H1 (cell line): ENCODE measurements at regions not wholly inside any gene's neighbourhood (a gene's known extent, or its start where the extent isn't known, plus 50 kb on each side); places are given as distances from the start of the nearest gene placed in this dataset.

Source experiments
- CTCF ChIA-PET: fragments of 300-600 bp; sonication (Branson Sonifier 250); formaldehyde crosslinking; loops from one replicate; lab custom pipeline; 2021; ENCODE audit not compliant: partially characterized antibody; lab: Charles Lee
- POLR2A ChIA-PET: fragments of 300-600 bp; sonication (Branson Sonifier 250); formaldehyde crosslinking; loops from one replicate; lab custom pipeline; 2021; ENCODE audit warnings: inconsistent platforms; ENCODE audit not compliant: partially characterized antibody; lab: Charles Lee
- DNase-seq, 2 experiments: peaks; one replicate each; pipeline versions ENCODE4 v3.0.0 to v3.0.0-alpha.2; 2010 to 2022; ENCODE audit warnings: low spot score in 2 of 2, low read depth in 1 of 2, mixed read lengths in 1 of 2
- FAIRE-seq: peaks from 2 replicates; lab custom pipeline; 2011; peaks lifted over from hg19 to GRCh38; lab: Jason Lieb, UNC
- H2AFZ ChIP-seq: 2 replicates; pipeline ENCODE4 v1.8.1; 2012; ENCODE audit warnings: low read length, inconsistent platforms
- H2AK5ac ChIP-seq: 2 replicates; pipeline ENCODE4 v1.6.1; 2013; ENCODE audit warnings: low read depth, low read length
- H2BK120ac ChIP-seq: replicated peaks from 2 replicates; pipeline ENCODE3; 2013; ENCODE audit warnings: low read depth, low read length, inconsistent platforms
- H2BK12ac ChIP-seq: 2 replicates; pipeline ENCODE4 v1.6.1; 2013; ENCODE audit warnings: low read depth, low read length
- H2BK15ac ChIP-seq: 2 replicates; pipeline ENCODE4 v1.6.1; 2013; ENCODE audit warnings: low read length
- H2BK20ac ChIP-seq: 2 replicates; pipeline ENCODE4 v1.6.1; 2013; ENCODE audit warnings: low read length
- H2BK5ac ChIP-seq: 2 replicates; pipeline ENCODE4 v1.6.1; 2013; ENCODE audit warnings: low read depth, low read length
- H3K14ac ChIP-seq: 2 replicates; pipeline ENCODE4 v1.6.1; 2013; ENCODE audit warnings: inconsistent platforms; ENCODE audit not compliant: insufficient read length
- H3K18ac ChIP-seq: 2 replicates; pipeline ENCODE4 v1.6.1; 2013; ENCODE audit warnings: low read length; ENCODE audit errors: extremely low read depth
- H3K23ac ChIP-seq: 2 replicates; pipeline ENCODE4 v1.6.1; 2013; ENCODE audit warnings: inconsistent platforms; ENCODE audit not compliant: insufficient read length
- H3K23me2 ChIP-seq: 2 replicates; pipeline ENCODE4 v1.6.1; 2013; ENCODE audit warnings: low read depth, low read length
- H3K27ac ChIP-seq: 2 replicates; pipeline ENCODE4 v1.6.1; 2011; ENCODE audit warnings: low read depth, low read length, inconsistent platforms
- H3K27me3 ChIP-seq, 4 experiments: replicated peaks in 1 of 4; 1 replicate in 1 of 4; 2 replicates in 3 of 4; pipeline versions ENCODE4 v1.6.1 to v1.8.1; 2011 to 2013; ENCODE audit warnings: low read length in 3 of 4, mild to moderate bottlenecking in 3 of 4, inconsistent platforms in 2 of 4, mixed read lengths in 2 of 4, moderate library complexity in 1 of 4; ENCODE audit not compliant: control insufficient read depth in 3 of 4, insufficient read depth in 3 of 4; ENCODE audit errors: extremely low read depth in 1 of 4
- H3K36me3 ChIP-seq, 4 experiments: 2 replicates each; pipeline versions ENCODE4 v1.6.1 to v1.8.1; 2011 to 2013; ENCODE audit warnings: mild to moderate bottlenecking in 4 of 4, low read length in 3 of 4, moderate library complexity in 2 of 4, control low read depth in 1 of 4, inconsistent platforms in 1 of 4; ENCODE audit not compliant: insufficient read depth in 4 of 4, control insufficient read depth in 2 of 4
- H3K4ac ChIP-seq: replicated peaks from 2 replicates; pipeline ENCODE3; 2013; ENCODE audit warnings: low read length, low read depth, mixed read lengths, inconsistent platforms; ENCODE audit not compliant: insufficient read length
- H3K4me1 ChIP-seq, 4 experiments: replicated peaks in 1 of 4; 1 replicate in 1 of 4; 2 replicates in 3 of 4; pipeline versions ENCODE4 v1.6.1 to v1.8.1; 2011 to 2013; ENCODE audit warnings: low read length in 3 of 4, inconsistent platforms in 2 of 4, mixed read lengths in 1 of 4; ENCODE audit not compliant: insufficient read depth in 4 of 4, control insufficient read depth in 3 of 4
- H3K4me2 ChIP-seq, 2 experiments: 2 replicates each; pipeline versions ENCODE4 v1.6.1 to v1.8.1; 2011 to 2013; ENCODE audit warnings: low read depth in 2 of 2, low read length in 2 of 2, control low read depth in 1 of 2, inconsistent platforms in 1 of 2, mild to moderate bottlenecking in 1 of 2; ENCODE audit not compliant: insufficient read depth in 1 of 2
- H3K4me3 ChIP-seq, 4 experiments: fragments of 200-600, 300-600 bp in 1 of 4; sonication (generic), shearing (Covaris generic), sonication (Bioruptor Twin) in 1 of 4; 2 replicates each; pipeline versions ENCODE4 v1.5.1 to v1.8.1; 2011 to 2016; ENCODE audit warnings: low read length in 4 of 4, low read depth in 3 of 4, control low read depth in 2 of 4, inconsistent platforms in 2 of 4, mild to moderate bottlenecking in 2 of 4, mixed read lengths in 1 of 4, moderate library complexity in 1 of 4; ENCODE audit not compliant: insufficient read depth in 2 of 4; ENCODE audit errors: extremely low read depth in 1 of 4
- H3K56ac ChIP-seq: replicated peaks from 2 replicates; pipeline ENCODE3; 2013; ENCODE audit warnings: low read depth, mild to moderate bottlenecking, mixed read lengths, low read length, inconsistent platforms; ENCODE audit not compliant: insufficient read length
- H3K79me1 ChIP-seq: 2 replicates; pipeline ENCODE4 v1.6.1; 2013; ENCODE audit warnings: low read depth, low read length, control low read depth
- H3K79me2 ChIP-seq, 2 experiments: 2 replicates each; pipeline versions ENCODE4 v1.6.1 to v1.8.1; 2012 to 2013; ENCODE audit warnings: low read length in 2 of 2, mild to moderate bottlenecking in 2 of 2, inconsistent platforms in 1 of 2; ENCODE audit not compliant: insufficient read depth in 2 of 2, control insufficient read depth in 1 of 2
- H3K9ac ChIP-seq, 4 experiments: replicated peaks in 1 of 4; 1 replicate in 1 of 4; 2 replicates in 3 of 4; pipeline versions ENCODE4 v1.6.1 to v1.8.1; 2011 to 2013; ENCODE audit warnings: low read depth in 3 of 4, low read length in 3 of 4, control low read depth in 2 of 4, mild to moderate bottlenecking in 2 of 4, moderate library complexity in 2 of 4, inconsistent platforms in 1 of 4; ENCODE audit errors: extremely low read depth in 1 of 4
- H3K9me3 ChIP-seq, 2 experiments: 2 replicates each; pipeline versions ENCODE4 v1.6.1 to v1.8.1; 2012 to 2013; ENCODE audit warnings: mild to moderate bottlenecking in 2 of 2, moderate library complexity in 2 of 2, control low read depth in 1 of 2, inconsistent platforms in 1 of 2, low read depth in 1 of 2, low read length in 1 of 2, mixed read lengths in 1 of 2; ENCODE audit not compliant: insufficient read depth in 2 of 2
- H4K20me1 ChIP-seq, 2 experiments: replicated peaks in 1 of 2; 2 replicates each; pipeline versions ENCODE3 to v1.8.1; 2011 to 2013; ENCODE audit warnings: inconsistent platforms in 2 of 2, low read length in 2 of 2, mild to moderate bottlenecking in 1 of 2; ENCODE audit not compliant: insufficient read depth in 2 of 2, control insufficient read depth in 1 of 2
- H4K5ac ChIP-seq: 2 replicates; pipeline ENCODE4 v1.6.1; 2013; ENCODE audit warnings: low read length, low read depth, mixed read lengths, inconsistent platforms; ENCODE audit not compliant: insufficient read length
- H4K8ac ChIP-seq: 2 replicates; pipeline ENCODE4 v1.8.0; 2013; ENCODE audit warnings: mild to moderate bottlenecking, moderate library complexity, low read length, inconsistent platforms; ENCODE audit not compliant: insufficient read depth; ENCODE audit errors: extremely low read depth
- H4K91ac ChIP-seq: replicated peaks from 2 replicates; pipeline ENCODE3; 2013; ENCODE audit warnings: low read length, mixed read lengths, inconsistent platforms; ENCODE audit not compliant: insufficient read length
- GABPA ChIP-seq: IDR thresholded peaks from 2 replicates; pipeline ENCODE4 v1.6.1; 2011; ENCODE audit warnings: mild to moderate bottlenecking, low read length, moderate library complexity, borderline replicate concordance; ENCODE audit not compliant: insufficient read depth
- KDM4A ChIP-seq: IDR thresholded peaks from one replicate; pipeline ENCODE4 v1.7.1; 2012; ENCODE audit warnings: low read depth, mild to moderate bottlenecking, moderate library complexity, low read length, inconsistent platforms; ENCODE audit not compliant: severe bottlenecking
- KDM5A ChIP-seq: fragments of 200-600 bp; IDR thresholded peaks from 2 replicates; pipeline ENCODE4 v1.7.1; 2012; ENCODE audit warnings: mild to moderate bottlenecking, low read length, inconsistent platforms, mixed read lengths
- PHF8 ChIP-seq: fragments of 200-600 bp; sonication (generic); conservative IDR thresholded peaks from 2 replicates; pipeline ENCODE4 v1.7.1; 2012; ENCODE audit warnings: low read depth, mild to moderate bottlenecking, inconsistent platforms, low read length, moderate library complexity
- POLR2AphosphoS5 ChIP-seq: IDR thresholded peaks from 2 replicates; pipeline ENCODE4 v1.6.1; 2011; ENCODE audit warnings: low read depth, low read length
- RAD21 ChIP-seq, 2 experiments: IDR thresholded peaks in 1 of 2; conservative IDR thresholded peaks in 1 of 2; 2 replicates each; pipeline ENCODE4 v1.6.1; 2011; ENCODE audit warnings: low read depth in 2 of 2, low read length in 2 of 2, improper control_type of control experiment in 1 of 2, inconsistent platforms in 1 of 2, mild to moderate bottlenecking in 1 of 2, moderate library complexity in 1 of 2
- RXRA ChIP-seq: IDR thresholded peaks from 2 replicates; pipeline ENCODE4 v1.6.1; 2011; ENCODE audit warnings: low read depth, mild to moderate bottlenecking, low read length, moderate library complexity; ENCODE audit not compliant: insufficient read depth
- SIN3A ChIP-seq, 2 experiments: IDR thresholded peaks in 1 of 2; conservative IDR thresholded peaks in 1 of 2; 2 replicates each; pipeline ENCODE4 v1.6.1; 2011 to 2012; ENCODE audit warnings: low read length in 2 of 2, improper control_type of control experiment in 1 of 2, low read depth in 1 of 2, mild to moderate bottlenecking in 1 of 2
- SP2 ChIP-seq: IDR thresholded peaks from 2 replicates; pipeline ENCODE4 v1.6.1; 2012; ENCODE audit warnings: mild to moderate bottlenecking, low read length, inconsistent platforms
- TAF7 ChIP-seq: optimal IDR thresholded peaks from 2 replicates; pipeline ENCODE3; 2011; ENCODE audit warnings: low read depth, mild to moderate bottlenecking, inconsistent platforms, low read length, moderate library complexity, borderline replicate concordance
- TCF12 ChIP-seq: IDR thresholded peaks from 2 replicates; pipeline ENCODE4 v1.6.1; 2011; ENCODE audit warnings: low read depth, mild to moderate bottlenecking, low read length
- WGBS, 2 experiments: shearing (Covaris generic) in 1 of 2; methylation state at CpG; one replicate each; pipeline versions ENCODE4 v1.1.6 to v1.1.7; 2013 to 2015; ENCODE audit warnings: low lambda C conversion rate in 2 of 2, mixed read lengths in 2 of 2, inconsistent platforms in 1 of 2, low coverage in 1 of 2, missing lambda C conversion rate in 1 of 2; ENCODE audit not compliant: insufficient replicate concordance in 2 of 2, insufficient coverage in 1 of 2, insufficient read length in 1 of 2; ENCODE audit errors: extremely low coverage in 1 of 2, missing lambda C conversion rate in 1 of 2; 5-methylcytosine and 5-hydroxymethylcytosine counted together

DNA sequence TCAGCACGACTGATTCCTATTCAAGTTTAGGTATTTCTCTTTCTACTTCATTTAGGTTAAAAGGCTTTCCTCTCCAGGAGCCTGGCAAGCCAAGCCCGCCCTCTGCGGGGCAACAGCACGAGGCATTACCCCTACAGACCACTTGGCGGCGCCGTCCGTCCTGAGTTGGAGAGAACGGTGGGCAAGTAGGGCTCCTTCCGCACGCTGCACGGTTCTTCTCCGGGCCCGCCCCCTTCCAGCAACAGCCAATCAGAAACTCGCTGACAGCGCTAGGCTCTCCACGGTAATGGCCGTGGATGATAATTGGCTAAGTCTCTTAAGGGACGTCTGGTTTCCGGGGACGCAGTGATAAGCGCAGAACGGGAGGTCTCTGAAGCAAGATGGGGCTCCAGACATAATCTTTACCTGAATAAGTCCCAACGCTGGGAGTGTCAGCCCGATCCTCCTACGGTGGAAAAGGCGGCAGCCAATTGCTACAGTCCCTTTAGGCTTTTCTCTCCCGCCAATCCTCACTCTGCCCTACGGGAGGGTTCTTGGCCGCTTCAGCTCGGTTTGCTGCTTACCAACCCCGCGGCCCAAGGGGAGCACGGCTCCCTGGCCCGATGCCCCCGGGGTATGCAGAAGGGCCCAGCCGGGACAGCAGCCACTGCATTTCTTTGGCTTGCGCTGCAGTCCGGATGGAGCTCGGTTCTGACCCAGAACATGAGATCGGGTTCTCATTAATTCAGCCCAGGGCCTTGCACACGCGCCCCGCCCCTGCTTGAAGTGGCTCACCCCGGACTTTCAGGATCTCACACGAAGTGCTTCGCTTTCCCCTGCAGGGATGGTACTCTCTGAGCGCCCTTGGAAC, 206.9 kb upstream of the PKDCC start:
- H2BK120ac ChIP-seq = no peak overlapping the region
- peak overlapping the region; percentile 46 to 84 (median 78) for H3K4me3 ChIP-seq
- peak overlapping the region; percentile 17; the same call in 1 of the 2 replicates for H3K27ac ChIP-seq
- no peaks in the 10 kb centered on the region; a peak in 3 of 7 replicates for H3K27me3 ChIP-seq
- no peak overlapping the region for H3K18ac ChIP-seq
- no peak overlapping the region for H3K56ac ChIP-seq
- H3K79me1 ChIP-seq = no peaks in the 10 kb centered on the region
- H4K91ac ChIP-seq = no peak overlapping the region
- peak overlapping the region; percentile 69 for H4K8ac ChIP-seq
- peak overlapping the region; percentile 25 for H4K5ac ChIP-seq
- H3K4me2 ChIP-seq = peak overlapping the region; percentile 64 to 88
- FAIRE-seq (peak; percentile 97), DNase-seq (peak; percentile 95 to 99)
- no peaks in the 10 kb centered on the region for H3K79me2 ChIP-seq
- no peak overlapping the region for H3K14ac ChIP-seq
- H2BK20ac ChIP-seq = no peak overlapping the region
- no peak overlapping the region for H2AK5ac ChIP-seq
- H3K9me3 ChIP-seq = no peaks in the 10 kb centered on the region
- ChIA-PET CTCF (interaction anchor here (0.7 to 4.0 kb wide), 32 partner anchors 7 to 486 kb away, joined by 3 to 53 read pairs (median 3); partner anchors contain the start of gene PKDCC), POLR2A (interaction anchor here (1.0 to 1.3 kb wide), 4 partner anchors 29 to 293 kb away, joined by 3 to 5 read pairs (median 4); no protein-coding TSS in a partner anchor)
- H3K23ac ChIP-seq = no peak overlapping the region
- no peak overlapping the region for H2BK5ac ChIP-seq
- 4% methylated on average over 48 of the region's 48 CpGs; no CpG with 5 or more reads in 1 of the 2 experiments for WGBS, 2 experiments
- H3K4me1 ChIP-seq = peaks cover 0 to 4% (median 0%) of the 10 kb centered on the region in 4 experiments; a peak in 2 of 7 replicates
- H2BK15ac ChIP-seq = no peak overlapping the region
- no peaks in the 10 kb centered on the region for H3K36me3 ChIP-seq
- H3K23me2 ChIP-seq = no peaks in the 10 kb centered on the region
- no peak overlapping the region for H2BK12ac ChIP-seq
- no peak overlapping the region for H3K4ac ChIP-seq
- H3K9ac ChIP-seq = peak overlapping the region; percentile 0 to 63 (median 61); a peak in 5 of 7 replicates
- peak overlapping the region; percentile 83 for H2AFZ ChIP-seq
- no peaks in the 10 kb centered on the region for H4K20me1 ChIP-seq
- TF ChIP-seq POLR2AphosphoS5 = no peak; the same call in 1 of the 2 replicates
- no peak for TF ChIP-seq TAF7
- no peak for TF ChIP-seq RXRA
- TF ChIP-seq KDM4A = peak; percentile 69
- peak in 1 of 2 experiments; percentile 31; a peak in 1 of 4 replicates for TF ChIP-seq SIN3A (conservative IDR thresholded peaks at IDR 0.05 in 1 of 2, IDR thresholded peaks at IDR 0.05 in 1 of 2; ENCODE audit: low read depth in 1 of 2, low read length in 2 of 2)
- peak; percentile 18; the same call in 1 of the 2 replicates for TF ChIP-seq SP2
- peak; percentile 86 to 90 for TF ChIP-seq RAD21 (IDR thresholded peaks at IDR 0.05 in 1 of 2, conservative IDR thresholded peaks at IDR 0.05 in 1 of 2; ENCODE audit: low read depth in 2 of 2, low read length in 2 of 2)
- TF ChIP-seq GABPA = no peak
- TF ChIP-seq PHF8 = peak; percentile 57; the same call in 1 of the 2 replicates
- no peak for TF ChIP-seq KDM5A
- TF ChIP-seq TCF12 = no peak
